ENCODE measurements at regions not wholly inside any gene's neighbourhood (a gene's known extent, or its start where the extent isn't known, plus 50 kb on each side); places are given as distances from the start of the nearest gene placed in this dataset.

DNA sequence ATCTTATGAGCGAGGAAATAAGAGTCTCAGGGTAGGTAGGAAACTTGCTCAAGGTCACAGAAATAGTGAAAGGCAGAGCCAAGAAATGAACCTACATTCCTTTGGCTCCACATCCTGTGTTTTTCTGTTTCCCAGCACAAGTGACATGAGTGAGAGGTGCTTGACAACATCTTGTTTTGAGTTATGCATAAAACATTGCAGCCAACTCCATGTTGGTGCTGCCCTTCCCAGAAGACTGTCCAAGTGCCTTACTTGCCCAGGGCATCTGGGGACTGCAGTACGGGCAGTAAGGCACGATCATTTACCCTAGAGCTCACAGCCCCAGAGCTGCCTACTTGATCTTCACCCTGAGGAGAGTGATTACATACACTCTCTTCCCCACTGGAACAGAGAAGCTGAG lies 148.8 kb downstream of the NOC3L start:
- peak in 1 of 4 donors; percentile 10 for TF ChIP-seq EP300 (IDR thresholded peaks at IDR 0.05)
- TF ChIP-seq POLR2AphosphoS5 (IDR thresholded peaks at IDR 0.05): no peak
- H3K36me3 ChIP-seq: no peaks in the 10 kb centered on the region
- no peak for ATAC-seq (ENCODE audit: low FRiP score in 2 of 2)
- H3K27me3 ChIP-seq: no peaks in the 10 kb centered on the region
- H3K4me3 ChIP-seq: no peak overlapping the region
- no peak for DNase-seq
- H3K9me3 ChIP-seq: no peaks in the 10 kb centered on the region
- WGBS, 2 donors: 41 to 80% methylated on average over 3 of the region's 3 CpGs
- H3K4me1 ChIP-seq: peaks cover 0 to 13% (median 3%) of the 10 kb centered on the region in 4 donors
- peak overlapping the region in 1 of 4 donors; percentile 32 for H3K27ac ChIP-seq

- TF ChIP-seq POLR2AphosphoS5 (IDR thresholded peaks at IDR 0.05) (no peak), POLR2A (IDR thresholded peaks at IDR 0.05) (no peak), EP300 (IDR thresholded peaks at IDR 0.05) (no peak)
- TF ChIP-seq, protein P1, sequence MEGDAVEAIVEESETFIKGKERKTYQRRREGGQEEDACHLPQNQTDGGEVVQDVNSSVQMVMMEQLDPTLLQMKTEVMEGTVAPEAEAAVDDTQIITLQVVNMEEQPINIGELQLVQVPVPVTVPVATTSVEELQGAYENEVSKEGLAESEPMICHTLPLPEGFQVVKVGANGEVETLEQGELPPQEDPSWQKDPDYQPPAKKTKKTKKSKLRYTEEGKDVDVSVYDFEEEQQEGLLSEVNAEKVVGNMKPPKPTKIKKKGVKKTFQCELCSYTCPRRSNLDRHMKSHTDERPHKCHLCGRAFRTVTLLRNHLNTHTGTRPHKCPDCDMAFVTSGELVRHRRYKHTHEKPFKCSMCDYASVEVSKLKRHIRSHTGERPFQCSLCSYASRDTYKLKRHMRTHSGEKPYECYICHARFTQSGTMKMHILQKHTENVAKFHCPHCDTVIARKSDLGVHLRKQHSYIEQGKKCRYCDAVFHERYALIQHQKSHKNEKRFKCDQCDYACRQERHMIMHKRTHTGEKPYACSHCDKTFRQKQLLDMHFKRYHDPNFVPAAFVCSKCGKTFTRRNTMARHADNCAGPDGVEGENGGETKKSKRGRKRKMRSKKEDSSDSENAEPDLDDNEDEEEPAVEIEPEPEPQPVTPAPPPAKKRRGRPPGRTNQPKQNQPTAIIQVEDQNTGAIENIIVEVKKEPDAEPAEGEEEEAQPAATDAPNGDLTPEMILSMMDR (IDR thresholded peaks at IDR 0.05): no peak
- no peaks in the 10 kb centered on the region for H3K9me3 ChIP-seq
- H3K4me1 ChIP-seq: peaks cover 0 to 13% (median 3%) of the 10 kb centered on the region in 4 donors
- H3K27me3 ChIP-seq: no peaks in the 10 kb centered on the region
- no peak overlapping the region for H3K4me3 ChIP-seq
- ATAC-seq (ENCODE audit: low FRiP score in 2 of 2) (no peak), DNase-seq (no peak)
- 77 to 81% methylated on average over 7 of the region's 7 CpGs for WGBS, 2 donors
- H3K27ac ChIP-seq: peak overlapping the region in 1 of 4 donors; percentile 32
- no peaks in the 10 kb centered on the region for H3K36me3 ChIP-seq
Measured at GRCh38 chr10:94214481-94214893, 148.3 kb downstream of the NOC3L start.

DNA sequence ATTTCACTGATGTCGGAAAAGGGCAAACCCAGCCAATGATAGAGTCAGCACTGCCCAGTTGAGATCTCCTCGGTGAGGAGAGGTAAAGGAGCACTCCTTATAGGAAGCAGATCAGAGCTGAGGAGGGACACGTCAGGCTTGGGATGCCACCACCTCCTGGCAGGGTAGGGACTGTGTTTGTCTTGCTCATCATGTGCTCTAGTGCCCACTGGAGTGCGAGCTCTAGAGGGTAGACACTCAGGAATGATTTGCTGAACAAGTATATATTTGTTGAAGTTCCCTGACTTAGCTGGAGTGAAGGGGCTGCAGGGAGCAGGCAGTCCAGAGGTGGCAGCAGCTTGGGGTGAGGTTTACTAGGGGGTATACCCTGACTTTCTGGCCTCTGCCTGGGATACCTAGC lies 146.5 kb downstream of the NOC3L start:
- no peak for ATAC-seq (ENCODE audit: low FRiP score in 2 of 2)
- DNase-seq: no peak
- peaks cover 0 to 13% (median 3%) of the 10 kb centered on the region in 4 donors for H3K4me1 ChIP-seq
- TF ChIP-seq, protein P1 (IDR thresholded peaks at IDR 0.05): no peak
- TF ChIP-seq EP300 (IDR thresholded peaks at IDR 0.05) (no peak), POLR2A (IDR thresholded peaks at IDR 0.05) (no peak), POLR2AphosphoS5 (IDR thresholded peaks at IDR 0.05) (no peak)
- 73 to 84% methylated on average over 3 to 4 of the region's 4 CpGs for WGBS, 2 donors
- no peak overlapping the region for H3K4me3 ChIP-seq
- H3K9me3 ChIP-seq: no peaks in the 10 kb centered on the region
- no peak overlapping the region for H3K27ac ChIP-seq
- H3K27me3 ChIP-seq: no peaks in the 10 kb centered on the region
- no peaks in the 10 kb centered on the region for H3K36me3 ChIP-seq

- TF ChIP-seq POLR2A (IDR thresholded peaks at IDR 0.05) (no peak), POLR2AphosphoS5 (IDR thresholded peaks at IDR 0.05) (no peak), EP300 (IDR thresholded peaks at IDR 0.05) (no peak)
- TF ChIP-seq, protein P1 (IDR thresholded peaks at IDR 0.05): no peak
- Histone ChIP-seq H3K9me3 (no peaks in the 10 kb centered on the region), H3K4me1 (peaks cover 0 to 13% (median 3%) of the 10 kb centered on the region in 4 donors), H3K27ac (no peak overlapping the region), H3K4me3 (no peak overlapping the region), H3K36me3 (no peaks in the 10 kb centered on the region), H3K27me3 (no peaks in the 10 kb centered on the region)
- DNase-seq (no peak), ATAC-seq (ENCODE audit: low FRiP score in 2 of 2) (no peak)
Measured at GRCh38 chr10:94217411-94217810, 145.3 kb downstream of the NOC3L start.

DNA sequence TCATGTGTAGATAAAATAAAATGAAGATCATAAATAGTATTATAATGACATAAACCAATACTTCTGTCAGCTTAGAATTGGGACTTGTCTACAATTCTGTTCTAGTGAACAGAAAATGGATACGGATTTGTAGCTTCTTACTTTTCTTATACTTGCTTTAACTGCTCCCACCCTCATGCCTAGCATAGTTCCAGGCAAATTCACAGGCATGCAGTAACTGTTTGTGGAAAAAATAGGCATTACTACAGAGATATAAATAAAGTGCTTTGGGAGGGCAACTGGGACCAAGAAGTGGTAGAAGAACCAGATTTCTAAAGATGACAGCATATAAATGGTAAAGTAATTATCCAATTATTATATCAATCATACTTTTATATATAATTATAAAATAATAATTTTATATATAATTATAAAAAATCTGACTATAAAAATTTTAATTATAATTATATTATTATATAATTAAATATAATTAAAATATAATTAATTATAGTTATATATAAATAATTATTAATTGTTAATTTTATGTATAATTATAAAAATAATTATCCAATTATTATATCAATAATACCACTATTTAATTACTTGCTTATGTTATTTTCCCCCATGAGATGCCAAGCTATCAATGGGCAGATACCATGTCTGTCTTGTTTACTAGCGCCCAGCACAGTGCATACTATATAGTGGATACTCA lies 144.1 kb downstream of the NOC3L start:
- Histone ChIP-seq H3K9me3 (no peaks in the 10 kb centered on the region), H3K27ac (no peak overlapping the region), H3K4me1 (peaks cover 0 to 8% (median 3%) of the 10 kb centered on the region in 4 donors), H3K4me3 (no peak overlapping the region), H3K36me3 (no peaks in the 10 kb centered on the region), H3K27me3 (no peaks in the 10 kb centered on the region)
- DNase-seq (no peak), ATAC-seq (ENCODE audit: low FRiP score in 2 of 2) (no peak)
- 90 to 95% methylated on average over 2 of the region's 2 CpGs for WGBS, 2 donors
- TF ChIP-seq EP300 (IDR thresholded peaks at IDR 0.05) (no peak), POLR2AphosphoS5 (IDR thresholded peaks at IDR 0.05) (no peak), POLR2A (IDR thresholded peaks at IDR 0.05) (no peak)
- TF ChIP-seq, protein P1 (IDR thresholded peaks at IDR 0.05): no peak
